Transverse colon (tissue), 4 donors: ENCODE measurements at regions not wholly inside any gene's neighbourhood (a gene's known extent, or its start where the extent isn't known, plus 50 kb on each side); places are given as distances from the start of the nearest gene placed in this dataset.

ENCODE experiments used
- CTCF ChIP-seq, 5 experiments: fragments of 200-600 bp in 3 of 5; fragments of 450-650 bp in 2 of 5; sonication (generic) in 3 of 5; IDR thresholded peaks; 1 replicate in 2 of 5; 2 replicates in 3 of 5; pipeline ENCODE4 v1.5.1; 2016 to 2017; ENCODE audit warnings: antibody characterized with exemption in 5 of 5, inconsistent platforms in 3 of 5, mild to moderate bottlenecking in 2 of 5, moderate library complexity in 1 of 5
- POLR2AphosphoS5 ChIP-seq, 3 donors: sonication (generic); formaldehyde crosslinking; IDR thresholded peaks; one replicate each; pipeline ENCODE4 v1.6.1; 2016; ENCODE audit warnings: antibody characterized with exemption in 3 of 3

GRCh38 chr12:5195244-5195643 lies 151.6 kb downstream of the KCNA5 start:
- TF ChIP-seq POLR2AphosphoS5 (IDR thresholded peaks at IDR 0.05) (no peak), CTCF (IDR thresholded peaks at IDR 0.05) (no peak)
